GM12878 (cell line): ENCODE measurements at regions not wholly inside any gene's neighbourhood (a gene's known extent, or its start where the extent isn't known, plus 50 kb on each side); places are given as distances from the start of the nearest gene placed in this dataset.

ENCODE experiments used
- ATAC-seq: fragments of 200-7000 bp; cut with Tn5 transposase; 3 replicates; pipeline ENCODE4 v1.9.1; 2020; ENCODE audit warnings: mild to moderate bottlenecking, moderate library complexity
- BruUV-seq: library from RNA; stranded (reverse); fragments of 400-500 nt; replicated peaks from 2 replicates; lab custom pipeline; 2021; lab: Mats Ljungman, UMichigan
- CTCF ChIA-PET: fragments of 300-600 bp; sonication (Branson Sonifier 250); formaldehyde crosslinking; extraction: SDS; loops from one replicate; lab custom pipeline; 2021; ENCODE audit warnings: inconsistent platforms; lab: Yijun Ruan, JAX
- POLR2A ChIA-PET: fragments of 350-600 bp; formaldehyde crosslinking; extraction: SDS; loops from one replicate; lab custom pipeline; 2021; ENCODE audit warnings: inconsistent platforms; lab: Charles Lee
- RAD21 ChIA-PET: fragments of 300-600 bp; sonication (Branson Sonifier 250); formaldehyde crosslinking; loops from one replicate; lab custom pipeline; 2023; ENCODE audit warnings: antibody characterized with exemption; ENCODE audit not compliant: unreplicated experiment; lab: Charles Lee
- SMC1A ChIA-PET: fragments of 300-600 bp; sonication (Branson Sonifier 250); formaldehyde crosslinking; loops from one replicate; lab custom pipeline; 2023; ENCODE audit not compliant: unreplicated experiment, uncharacterized antibody; lab: Charles Lee
- DNase-seq: peaks from one replicate; pipeline ENCODE4 v3.0.0-alpha.2; 2011; ENCODE audit warnings: low read depth, low spot score
- FAIRE-seq: peaks from 3 replicates; lab custom pipeline; 2011; peaks lifted over from hg19 to GRCh38; lab: Jason Lieb, UNC
- H2AFZ ChIP-seq: 2 replicates; pipeline ENCODE4 v1.6.0; 2011; ENCODE audit warnings: low read depth, low read length, control low read depth; ENCODE audit not compliant: control insufficient read depth
- H3K27ac ChIP-seq: 2 replicates; pipeline ENCODE4 v1.5.1; 2011; ENCODE audit warnings: control low read depth; ENCODE audit not compliant: control insufficient read depth, insufficient read depth
- H3K27me3 ChIP-seq, 2 experiments: replicated peaks in 1 of 2; 2 replicates each; pipeline versions ENCODE4 v1.6.0 to v1.6.1; 2011; ENCODE audit warnings: low read length in 1 of 2; ENCODE audit not compliant: control insufficient read depth in 2 of 2, insufficient read depth in 2 of 2
- H3K36me3 ChIP-seq, 2 experiments: 2 replicates each; pipeline ENCODE4 v1.5.1; 2011; ENCODE audit warnings: low read length in 1 of 2; ENCODE audit not compliant: control insufficient read depth in 2 of 2, insufficient read depth in 2 of 2
- H3K4me1 ChIP-seq: 2 replicates; pipeline ENCODE4 v1.6.1; 2011; ENCODE audit warnings: mild to moderate bottlenecking, low read length, moderate library complexity, mixed read lengths; ENCODE audit not compliant: control insufficient read depth, insufficient read depth
- H3K4me2 ChIP-seq: 2 replicates; pipeline ENCODE4 v1.6.0; 2011; ENCODE audit warnings: control low read depth; ENCODE audit not compliant: control insufficient read depth, insufficient read depth
- H3K4me3 ChIP-seq: fragments of 200-600 bp; sonication (generic); 2 replicates; pipeline ENCODE4 v1.5.1; 2016
- H3K79me2 ChIP-seq: 2 replicates; pipeline ENCODE4 v1.6.0; 2011; ENCODE audit warnings: low read length; ENCODE audit not compliant: control insufficient read depth, insufficient read depth
- H3K9ac ChIP-seq: 2 replicates; pipeline ENCODE4 v1.8.0; 2011; ENCODE audit warnings: low read length, control low read depth, mixed read lengths; ENCODE audit not compliant: control insufficient read depth, insufficient read depth
- H3K9me3 ChIP-seq: replicated peaks from 3 replicates; pipeline ENCODE4 v1.5.1; 2011; ENCODE audit warnings: mild to moderate bottlenecking, low read length; ENCODE audit not compliant: control insufficient read depth, insufficient read depth
- H4K20me1 ChIP-seq: 2 replicates; pipeline ENCODE4 v1.6.0; 2011; ENCODE audit not compliant: control insufficient read depth, insufficient read depth
- BMI1 ChIP-seq: fragments of 450-650 bp; IDR thresholded peaks from 2 replicates; pipeline ENCODE4 v1.6.1; 2016; ENCODE audit warnings: mild to moderate bottlenecking, moderate library complexity, borderline replicate concordance
- BRCA1 ChIP-seq: IDR thresholded peaks from 2 replicates; pipeline ENCODE4 v1.6.1; 2011; ENCODE audit warnings: low read depth, low read length, improper control_type of control experiment
- HCFC1 ChIP-seq: fragments of 150-350 bp; IDR thresholded peaks from 2 replicates; pipeline ENCODE4 v1.6.1; 2014; ENCODE audit warnings: low read length
- IKZF2 ChIP-seq, 2 experiments: fragments of 450-650 bp; IDR thresholded peaks; 2 replicates each; pipeline ENCODE4 v1.6.1; 2017; ENCODE audit warnings: mild to moderate bottlenecking in 2 of 2, moderate library complexity in 2 of 2
- POLR2A ChIP-seq: IDR thresholded peaks from 2 replicates; pipeline ENCODE4 v1.6.1; 2011; ENCODE audit warnings: low read depth, mild to moderate bottlenecking, low read length
- ZNF207 ChIP-seq: fragments of 450-650 bp; IDR thresholded peaks from 2 replicates; pipeline ENCODE4 v1.6.1; 2014; ENCODE audit warnings: antibody characterized with exemption, mild to moderate bottlenecking, borderline replicate concordance
- WGBS: methylation state at CpG from one replicate; pipeline ENCODE4 v1.1.6; 2016; ENCODE audit warnings: low lambda C conversion rate; ENCODE audit not compliant: insufficient replicate concordance, insufficient coverage; ENCODE audit errors: missing lambda C conversion rate; 5-methylcytosine and 5-hydroxymethylcytosine counted together
- in situ Hi-C: fragments of 300-500 bp; cut with MboI; formaldehyde crosslinking; loops from 9 replicates; pipeline ENCODE4 v1.14.3; 2018; ENCODE audit warnings: mixed read lengths
- intact Hi-C: fragments of 100-400 bp; cut with micrococcal nuclease; formaldehyde crosslinking; loops from one replicate; pipeline ENCODE4 v1.14.2; 2022; ENCODE audit not compliant: unreplicated experiment
- TF ChIP-seq, protein P1 (sequence below): fragments of 450-650 bp; formaldehyde crosslinking; IDR thresholded peaks from 2 replicates; pipeline ENCODE4 v1.5.0; 2022; ENCODE audit warnings: mild to moderate bottlenecking, missing genetic modification characterization

DNA sequence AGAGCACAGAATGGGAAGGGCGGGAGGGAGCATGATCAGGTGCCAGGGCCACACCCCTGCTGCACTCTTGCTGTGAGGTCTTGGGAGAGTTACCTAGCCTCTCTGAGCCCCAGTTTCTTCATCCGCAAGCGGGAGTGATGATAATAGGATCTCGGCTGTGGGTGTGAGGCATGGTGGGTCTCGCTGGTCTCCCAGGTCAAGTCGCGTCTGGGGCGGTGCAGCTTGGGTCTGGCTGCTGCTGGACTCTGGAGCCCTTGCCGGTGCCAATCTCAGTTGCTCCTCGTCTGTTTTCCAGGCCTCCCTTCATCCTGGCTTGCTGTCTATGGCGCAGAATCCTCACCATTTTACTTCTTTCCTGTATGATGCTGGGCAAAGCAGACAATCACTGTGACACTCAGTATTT is 130.3 kb upstream of the RAB12 start (continued):
- TF ChIP-seq, protein P1, sequence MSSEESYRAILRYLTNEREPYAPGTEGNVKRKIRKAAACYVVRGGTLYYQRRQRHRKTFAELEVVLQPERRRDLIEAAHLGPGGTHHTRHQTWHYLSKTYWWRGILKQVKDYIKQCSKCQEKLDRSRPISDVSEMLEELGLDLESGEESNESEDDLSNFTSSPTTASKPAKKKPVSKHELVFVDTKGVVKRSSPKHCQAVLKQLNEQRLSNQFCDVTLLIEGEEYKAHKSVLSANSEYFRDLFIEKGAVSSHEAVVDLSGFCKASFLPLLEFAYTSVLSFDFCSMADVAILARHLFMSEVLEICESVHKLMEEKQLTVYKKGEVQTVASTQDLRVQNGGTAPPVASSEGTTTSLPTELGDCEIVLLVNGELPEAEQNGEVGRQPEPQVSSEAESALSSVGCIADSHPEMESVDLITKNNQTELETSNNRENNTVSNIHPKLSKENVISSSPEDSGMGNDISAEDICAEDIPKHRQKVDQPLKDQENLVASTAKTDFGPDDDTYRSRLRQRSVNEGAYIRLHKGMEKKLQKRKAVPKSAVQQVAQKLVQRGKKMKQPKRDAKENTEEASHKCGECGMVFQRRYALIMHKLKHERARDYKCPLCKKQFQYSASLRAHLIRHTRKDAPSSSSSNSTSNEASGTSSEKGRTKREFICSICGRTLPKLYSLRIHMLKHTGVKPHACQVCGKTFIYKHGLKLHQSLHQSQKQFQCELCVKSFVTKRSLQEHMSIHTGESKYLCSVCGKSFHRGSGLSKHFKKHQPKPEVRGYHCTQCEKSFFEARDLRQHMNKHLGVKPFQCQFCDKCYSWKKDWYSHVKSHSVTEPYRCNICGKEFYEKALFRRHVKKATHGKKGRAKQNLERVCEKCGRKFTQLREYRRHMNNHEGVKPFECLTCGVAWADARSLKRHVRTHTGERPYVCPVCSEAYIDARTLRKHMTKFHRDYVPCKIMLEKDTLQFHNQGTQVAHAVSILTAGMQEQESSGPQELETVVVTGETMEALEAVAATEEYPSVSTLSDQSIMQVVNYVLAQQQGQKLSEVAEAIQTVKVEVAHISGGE (CRISPR knock-in tag): no peak
- no peak for TF ChIP-seq BRCA1

DNA sequence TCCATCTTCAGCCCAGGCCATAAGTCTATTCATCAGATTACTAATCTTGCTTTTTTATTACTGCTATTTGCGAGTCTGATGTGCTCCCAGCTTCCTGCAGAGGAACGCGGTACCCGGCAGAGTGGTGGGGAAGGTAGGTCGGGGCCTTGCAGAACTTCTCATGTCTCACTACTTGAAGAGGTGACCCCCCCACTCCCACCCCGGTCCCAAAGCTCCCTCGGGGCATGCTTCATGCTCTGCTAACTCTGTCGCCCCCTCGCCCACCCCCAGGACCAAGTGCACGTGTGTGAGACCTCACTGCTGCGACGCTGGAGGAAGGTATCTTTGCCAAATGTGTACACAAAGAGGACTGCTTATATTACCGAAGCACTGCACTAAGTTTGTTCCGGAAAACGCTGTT is 129.4 kb upstream of the RAB12 start:
- TF ChIP-seq ZNF207: no peak
- TF ChIP-seq POLR2A: no peak
- no peak for TF ChIP-seq HCFC1
- TF ChIP-seq IKZF2 (IDR thresholded peaks at IDR 0.05): no peak
- TF ChIP-seq BMI1: no peak
- Histone ChIP-seq H3K27me3 (no peaks in the 10 kb centered on the region; a peak in 1 of 4 replicates), H3K9ac (no peak overlapping the region), H4K20me1 (no peaks in the 10 kb centered on the region), H3K36me3 (no peaks in the 10 kb centered on the region), H2AFZ (no peak overlapping the region), H3K4me3 (no peak overlapping the region), H3K27ac (no peak overlapping the region), H3K9me3 (no peaks in the 10 kb centered on the region), H3K79me2 (no peaks in the 10 kb centered on the region), H3K4me1 (no peaks in the 10 kb centered on the region), H3K4me2 (no peak overlapping the region)
- in situ Hi-C loops (loop anchor here (25.0 kb wide), 1 partner anchor 508 kb away; no protein-coding TSS in a partner anchor), intact Hi-C loops (loop anchor here (2.0 kb wide), 1 partner anchor 509 kb away; no protein-coding TSS in a partner anchor)
- ChIA-PET POLR2A (no interaction called here), CTCF (interaction anchor here (0.9 to 2.9 kb wide), 10 partner anchors 10 to 508 kb away, joined by 3 to 13 read pairs (median 4); no protein-coding TSS in a partner anchor), RAD21 (no interaction called here), SMC1A (interaction anchor here (1.7 kb wide), 1 partner anchor 120 kb away, joined by 4 read pairs; no protein-coding TSS in a partner anchor)
- BruUV-seq: no TSS peak
- DNase-seq (no peak), FAIRE-seq (no peak), ATAC-seq (no peak)
- WGBS: 23% methylated on average over 15 of the region's 15 CpGs
